ENCODE measurements at regions not wholly inside any gene's neighbourhood (a gene's known extent, or its start where the extent isn't known, plus 50 kb on each side); places are given as distances from the start of the nearest gene placed in this dataset.
"Not testable (repeated sequence)": the region's sequence is repeated elsewhere in the genome, so short reads cannot be mapped to it uniquely, and the experiment has no call there.

GRCh38 chr22:48483764-48484528 is 1343.7 kb downstream of the BRD1 start:
- DNase-seq, result no peak

GRCh38 chr22:48482771-48483170 is 1344.9 kb downstream of the BRD1 start:
- DNase-seq, result no peak

- DNase-seq, result not testable (repeated sequence)
Observed at GRCh38 chr22:48482198-48482597, 1345.5 kb downstream of the BRD1 start.

GRCh38 chr22:48481748-48482147 is 1345.9 kb downstream of the BRD1 start:
- DNase-seq, result no peak

GRCh38 chr22:48478529-48479265 is 1349.0 kb downstream of the BRD1 start:
- no peak for DNase-seq

- DNase-seq, result no peak
Observed at GRCh38 chr22:48478124-48478523, 1349.5 kb downstream of the BRD1 start.

GRCh38 chr22:48477031-48477721 is 1350.5 kb downstream of the BRD1 start:
- DNase-seq, result no peak

- DNase-seq, result no peak
Observed at GRCh38 chr22:48476577-48476976, 1351.1 kb downstream of the BRD1 start.

GRCh38 chr22:48475661-48476345 is 1351.9 kb downstream of the BRD1 start:
- no peak for DNase-seq

- DNase-seq, result no peak
Observed at GRCh38 chr22:48474881-48475280, 1352.8 kb downstream of the BRD1 start.

- no peak for DNase-seq
Observed at GRCh38 chr22:48473202-48473601, 1354.5 kb downstream of the BRD1 start.

- DNase-seq, result no peak
Observed at GRCh38 chr22:48464246-48464645, 1363.4 kb downstream of the BRD1 start.

- DNase-seq, result no peak
Observed at GRCh38 chr22:48459859-48460823, 1367.5 kb downstream of the BRD1 start.

- DNase-seq, result no peak
Observed at GRCh38 chr22:48459259-48459658, 1368.4 kb downstream of the BRD1 start.

GRCh38 chr22:48456449-48456848 is 1371.2 kb downstream of the BRD1 start:
- DNase-seq, result no peak

- no peak for DNase-seq
Observed at GRCh38 chr22:48453751-48454485, 1373.8 kb downstream of the BRD1 start.

- no peak for DNase-seq
Observed at GRCh38 chr22:48453171-48453570, 1374.5 kb downstream of the BRD1 start.

- no peak for DNase-seq
Observed at GRCh38 chr22:48452766-48453165, 1374.9 kb downstream of the BRD1 start.

GRCh38 chr22:48451891-48452290 is 1375.8 kb downstream of the BRD1 start:
- no peak for DNase-seq

- no peak for DNase-seq
Observed at GRCh38 chr22:48450188-48450825, 1377.4 kb downstream of the BRD1 start.

All from activated CD4-positive, alpha-beta T cell treated with anti-CD3 and anti-CD28 coated beads for 1 hour (primary cell).